Activated naive CD4-positive, alpha-beta T cell treated with Interleukin-2 at 50 U/mL for 16 hours (primary cell): ENCODE measurements at regions not wholly inside any gene's neighbourhood (a gene's known extent, or its start where the extent isn't known, plus 50 kb on each side); places are given as distances from the start of the nearest gene placed in this dataset.

Experiments
- DNase-seq: peaks from one replicate; pipeline ENCODE4 v3.0.0-alpha.2; 2020

DNA sequence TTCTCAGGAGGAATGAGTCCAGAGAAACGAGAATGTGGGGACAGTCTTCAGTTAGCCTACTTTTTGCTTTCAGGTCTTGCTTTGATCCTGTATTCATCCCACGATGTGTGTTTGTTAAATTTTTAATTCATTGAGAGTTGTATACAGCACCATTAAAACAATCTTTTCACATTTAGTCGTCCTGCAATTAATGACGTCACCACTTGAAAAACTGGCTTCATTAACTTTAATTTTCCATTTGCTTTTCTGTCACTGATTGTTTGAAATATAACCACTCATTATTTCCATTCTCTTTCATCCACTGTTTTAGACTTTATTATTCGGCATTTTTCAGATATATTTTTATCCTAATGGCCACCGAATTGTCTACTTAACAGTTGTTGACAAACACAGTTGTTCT is 146.9 kb downstream of the TFEC start:
- DNase-seq = no peak

DNA sequence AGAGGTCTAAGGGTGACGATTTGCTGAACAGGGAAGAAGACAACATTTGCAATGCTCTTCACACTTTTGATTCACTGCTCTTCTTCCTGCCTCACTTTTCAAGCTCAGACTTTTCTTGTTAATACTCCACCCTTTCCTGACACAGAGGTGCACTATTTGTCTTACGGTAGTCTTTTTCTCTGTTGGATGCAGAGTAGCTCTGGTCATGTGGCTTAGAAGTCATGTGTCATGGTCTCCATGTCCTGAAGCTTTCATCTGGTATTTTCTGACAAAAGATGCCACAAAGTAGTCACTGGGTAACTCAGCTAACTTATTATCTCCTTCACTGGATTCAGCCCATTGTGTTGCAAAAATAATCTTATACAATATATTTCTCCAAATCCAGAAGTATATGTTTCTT is 149.1 kb downstream of the TFEC start:
- DNase-seq = no peak

DNA sequence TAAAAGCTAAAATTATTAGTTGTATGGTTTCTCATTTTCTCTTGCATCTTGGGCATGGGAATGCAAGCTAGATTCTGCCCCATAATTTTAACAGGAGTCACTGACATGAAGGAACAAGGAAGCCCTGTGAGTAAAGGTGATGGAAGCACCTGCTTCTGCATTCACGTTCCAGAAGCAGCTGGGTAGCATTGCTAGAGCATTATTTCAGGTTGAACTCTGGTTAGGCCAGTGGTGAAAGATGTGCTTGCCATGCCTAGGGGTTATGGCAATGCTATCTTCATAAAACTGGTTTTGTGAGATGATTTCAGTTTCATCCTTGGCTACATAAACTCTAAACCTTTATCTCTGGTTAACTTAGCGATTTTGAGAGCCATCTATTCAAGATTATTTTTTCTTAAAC is 151.4 kb downstream of the TFEC start:
- no peak for DNase-seq

DNA sequence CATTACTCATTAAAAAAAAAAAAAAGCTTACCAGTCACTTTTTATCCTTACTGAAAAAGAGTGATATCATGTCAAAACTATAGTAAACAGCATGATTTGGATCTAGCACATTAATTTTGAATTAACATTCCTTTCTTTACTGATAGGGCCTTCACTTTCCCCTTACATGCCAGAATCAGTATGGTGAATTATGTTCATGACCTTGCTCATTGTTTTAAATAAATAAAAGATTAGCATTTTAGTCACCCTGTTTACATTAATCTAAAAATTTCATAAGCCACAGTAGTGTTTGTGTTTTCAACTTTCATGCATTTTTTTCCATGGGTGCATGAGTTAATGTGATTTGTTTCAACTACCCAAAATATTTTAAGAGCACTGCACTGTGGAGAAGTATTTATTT is 160.8 kb downstream of the TFEC start:
- DNase-seq = no peak

DNA sequence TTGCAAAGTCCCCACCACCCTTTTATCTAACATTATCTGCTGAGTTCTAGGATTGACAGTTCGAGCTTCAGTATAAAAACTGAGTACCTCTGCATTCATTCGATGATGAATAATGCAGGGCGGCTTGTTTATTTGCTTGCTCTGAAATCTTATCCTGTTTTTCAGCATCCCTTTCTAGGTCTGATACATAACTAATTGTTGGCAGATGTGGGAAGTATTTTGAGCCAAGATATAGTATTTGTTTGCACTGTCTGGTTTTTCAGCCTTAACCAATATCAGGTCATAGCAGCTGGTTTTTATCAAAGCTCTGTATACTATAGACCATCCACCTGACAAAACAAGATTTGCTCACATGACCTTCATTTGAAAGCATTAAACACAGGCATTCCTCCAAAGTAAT is 161.4 kb downstream of the TFEC start:
- no peak for DNase-seq

DNA sequence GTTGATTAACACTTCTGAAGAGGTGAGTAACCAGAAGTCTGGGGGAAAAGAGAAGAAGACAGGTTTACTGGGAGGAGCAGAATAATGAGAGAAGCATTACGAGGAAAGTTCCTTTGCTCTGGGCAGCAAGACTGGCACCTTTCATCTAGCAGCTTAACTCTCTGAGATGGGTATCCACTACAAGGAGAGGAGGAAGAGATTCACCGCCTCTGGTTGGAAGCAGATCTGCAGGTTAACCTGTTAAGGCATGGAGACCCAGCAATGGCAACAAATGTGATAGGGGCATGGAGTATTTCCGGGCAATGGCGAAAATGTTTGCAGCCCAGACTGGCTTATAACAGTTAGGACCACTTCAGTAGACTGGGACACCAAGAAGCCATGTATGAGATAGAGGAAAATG is 162.2 kb downstream of the TFEC start:
- no peak for DNase-seq

DNA sequence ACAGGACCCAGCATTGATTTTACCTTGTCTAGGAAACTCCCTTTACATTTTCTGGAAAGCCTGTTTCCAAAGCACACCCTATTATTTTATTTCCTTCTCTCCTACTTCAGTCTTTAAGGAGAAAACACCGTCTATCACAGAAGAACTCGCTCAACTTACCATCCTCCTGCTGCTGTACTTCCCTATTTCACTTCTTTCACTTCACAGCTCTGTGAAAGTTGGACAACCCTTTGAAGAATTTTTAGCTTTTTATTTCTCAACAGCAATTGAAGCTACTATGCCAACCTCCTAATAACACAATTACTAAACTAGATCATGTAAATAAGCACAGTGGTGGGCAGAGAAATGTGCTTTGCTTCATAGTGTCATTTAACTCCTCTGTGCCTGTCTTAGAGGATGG is 166.5 kb downstream of the TFEC start:
- no peak for DNase-seq

DNA sequence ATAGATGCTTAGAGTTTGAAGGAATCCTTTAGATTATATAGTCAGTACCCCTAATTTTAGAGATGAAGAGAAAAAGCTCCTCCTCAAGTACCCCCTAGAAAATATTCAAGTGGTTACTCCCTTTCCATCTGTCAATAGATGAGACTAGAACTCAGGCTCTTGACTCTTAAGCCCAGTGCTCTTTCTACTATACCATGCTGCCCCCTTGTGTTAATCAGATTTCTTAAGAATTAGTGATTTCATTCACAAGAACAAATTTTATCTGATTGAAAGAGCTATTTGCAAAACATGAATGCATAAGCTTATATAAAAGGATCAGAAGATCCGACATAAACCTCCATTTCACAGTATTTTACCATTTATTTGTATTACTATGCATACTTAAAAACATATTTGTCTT is 179.3 kb downstream of the TFEC start:
- no peak for DNase-seq

DNA sequence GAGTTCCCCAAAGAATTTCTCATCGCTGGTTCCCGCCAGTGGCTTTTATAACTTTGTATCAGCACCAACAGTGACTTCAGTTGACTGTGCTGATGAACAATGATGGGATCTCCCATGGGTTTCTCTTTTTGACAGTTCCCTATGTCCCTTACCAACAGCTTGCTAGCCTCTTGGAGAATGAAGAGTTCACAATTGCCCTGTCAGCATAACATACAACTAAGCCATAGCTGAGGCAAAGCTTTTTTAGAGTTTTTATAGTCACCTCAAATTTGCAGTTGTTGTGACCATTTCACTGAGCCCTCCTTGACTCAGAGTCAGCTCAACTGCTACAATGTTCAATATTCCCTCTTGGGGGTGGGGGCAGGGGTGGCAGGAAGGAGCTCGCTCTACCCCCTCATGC is 179.8 kb downstream of the TFEC start:
- no peak for DNase-seq

DNA sequence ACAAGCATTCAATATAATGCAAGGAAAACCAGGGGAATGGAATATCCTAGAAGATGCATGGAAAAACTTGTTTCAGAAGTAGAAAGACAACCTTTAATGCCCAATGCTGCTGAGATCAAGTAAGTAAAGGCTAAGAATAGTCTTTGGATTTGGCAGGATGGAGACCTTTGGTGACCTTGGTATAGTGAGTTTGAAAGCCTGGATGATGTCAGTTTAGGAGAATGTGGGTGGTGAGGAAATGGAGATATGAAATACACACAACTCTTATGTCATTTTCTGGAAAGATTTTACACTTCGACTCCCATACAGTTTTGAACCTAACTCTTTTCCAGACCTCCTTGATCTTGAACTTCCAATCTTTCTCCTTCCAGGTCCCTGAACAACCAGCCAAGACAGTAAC is 185.7 kb downstream of the TFEC start:
- DNase-seq = no peak

DNA sequence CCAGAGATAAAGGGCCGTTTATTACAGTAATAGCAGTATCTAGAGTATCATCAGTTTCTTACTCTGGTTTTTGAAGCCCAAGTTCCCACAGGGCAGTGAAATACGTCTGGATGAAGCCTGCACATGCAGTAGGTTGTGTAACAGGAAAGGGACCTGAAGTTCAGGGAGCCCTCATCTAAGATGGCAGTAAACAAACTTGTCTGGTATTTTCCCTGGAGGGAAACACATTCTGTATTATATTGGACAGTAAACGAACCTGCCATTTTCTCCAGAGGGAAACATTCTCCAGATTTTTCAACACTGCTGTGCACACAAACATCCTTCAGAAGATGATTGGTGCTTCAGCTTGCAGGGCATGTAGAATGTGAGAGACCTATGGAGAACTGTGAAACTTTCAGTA is 189.9 kb downstream of the TFEC start:
- no peak for DNase-seq

DNA sequence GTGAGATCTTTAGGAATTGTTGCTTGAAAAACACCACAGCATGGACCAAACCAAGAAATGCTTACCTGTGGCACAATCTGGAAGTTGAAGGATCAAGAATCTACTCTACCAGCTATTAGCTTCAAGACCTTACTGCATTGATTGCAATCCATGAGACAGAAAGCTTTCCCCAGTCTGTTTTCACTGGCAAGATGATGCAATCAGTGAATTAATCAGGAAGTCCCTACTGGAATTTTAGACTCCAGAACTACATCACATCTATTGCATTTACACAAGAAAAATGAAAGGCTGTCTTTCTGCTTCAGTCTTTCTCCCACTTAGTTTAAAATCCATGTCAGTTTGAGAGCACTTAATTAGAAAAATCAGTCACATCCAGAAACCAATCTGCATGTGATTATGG is 191.7 kb downstream of the TFEC start:
- DNase-seq = no peak

DNA sequence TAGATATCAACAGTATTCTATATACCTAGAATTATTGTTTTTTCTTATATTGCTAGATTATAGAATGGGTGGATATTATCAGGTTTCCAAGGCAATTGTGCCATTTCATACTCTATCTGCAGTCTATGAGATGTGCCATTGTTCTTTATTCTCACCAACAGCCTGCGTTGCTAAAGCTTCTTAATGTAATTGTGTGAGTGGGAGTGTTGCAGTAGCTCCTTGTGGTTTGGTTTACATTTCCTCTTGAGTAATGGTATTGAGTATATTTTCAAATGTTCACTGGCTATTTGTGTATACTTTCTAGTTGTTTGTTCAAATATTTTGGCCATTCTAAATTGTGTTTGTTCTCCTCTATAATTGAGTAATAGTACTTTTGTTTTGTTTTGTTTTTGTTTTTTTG is 199.2 kb downstream of the TFEC start:
- DNase-seq = no peak

DNA sequence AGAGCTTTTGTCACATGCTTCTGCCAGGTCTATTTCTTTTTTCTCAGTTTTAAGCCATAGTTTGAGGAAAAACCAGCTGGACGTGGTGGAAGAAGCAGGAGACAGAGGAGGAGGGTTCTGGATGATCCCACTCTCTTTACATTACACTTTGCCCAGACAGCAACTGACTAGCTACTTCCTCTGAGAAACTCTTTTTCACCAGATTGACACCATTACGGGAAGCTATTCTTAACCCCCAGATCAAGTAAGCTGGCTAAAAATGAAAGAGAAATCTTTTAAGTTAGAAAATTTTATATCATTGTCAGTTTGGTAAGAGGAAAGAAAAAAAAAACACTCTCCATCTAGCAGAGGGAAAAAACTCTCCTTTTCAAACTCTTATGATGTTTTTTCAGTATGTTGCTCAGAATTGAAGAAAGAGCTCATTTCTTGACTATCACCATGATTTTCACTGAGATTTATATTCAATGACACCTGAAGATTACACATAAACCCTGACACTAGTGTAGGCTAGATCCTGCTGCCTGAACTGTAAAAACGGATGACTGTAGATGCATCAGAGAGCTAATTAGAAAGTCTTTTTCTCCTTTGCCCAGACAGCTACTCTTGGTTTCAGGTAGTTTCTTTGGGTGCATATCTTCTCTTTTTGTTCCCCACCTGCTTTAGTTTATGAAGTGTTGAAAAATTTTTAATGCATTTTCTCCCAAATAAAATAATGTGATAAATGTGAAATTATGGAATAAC is 203.1 kb downstream of the TFEC start:
- no peak for DNase-seq

DNA sequence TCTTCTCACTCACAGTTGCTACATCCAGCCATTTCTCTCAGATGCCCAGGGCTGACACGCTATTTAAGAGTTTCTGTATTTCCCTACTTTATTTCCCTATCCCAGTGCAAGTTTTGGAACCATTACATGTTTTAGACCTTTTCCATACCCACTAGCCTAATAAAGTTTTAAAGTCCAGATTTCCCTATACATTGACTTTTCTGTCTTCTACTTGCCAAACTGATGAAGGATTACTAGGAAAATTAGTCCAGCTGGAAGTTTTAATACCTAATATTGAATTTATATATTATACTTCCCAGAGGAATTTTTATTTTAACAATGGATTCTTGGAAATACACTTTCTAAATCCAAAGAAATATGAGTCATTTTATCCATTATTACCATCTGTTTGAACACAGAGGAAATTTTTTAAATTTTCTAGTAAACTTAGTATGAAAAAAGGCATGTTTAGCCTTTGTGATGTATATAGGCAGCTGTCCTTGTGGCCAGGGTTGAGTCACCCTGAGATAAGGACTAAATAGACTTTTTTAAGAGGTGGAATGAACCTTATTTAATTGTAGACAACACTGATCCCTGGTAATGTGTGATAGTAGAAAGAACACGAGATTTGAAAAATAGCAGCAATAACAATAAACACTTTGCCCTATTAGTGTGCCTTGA is 205.0 kb downstream of the TFEC start:
- DNase-seq = no peak

DNA sequence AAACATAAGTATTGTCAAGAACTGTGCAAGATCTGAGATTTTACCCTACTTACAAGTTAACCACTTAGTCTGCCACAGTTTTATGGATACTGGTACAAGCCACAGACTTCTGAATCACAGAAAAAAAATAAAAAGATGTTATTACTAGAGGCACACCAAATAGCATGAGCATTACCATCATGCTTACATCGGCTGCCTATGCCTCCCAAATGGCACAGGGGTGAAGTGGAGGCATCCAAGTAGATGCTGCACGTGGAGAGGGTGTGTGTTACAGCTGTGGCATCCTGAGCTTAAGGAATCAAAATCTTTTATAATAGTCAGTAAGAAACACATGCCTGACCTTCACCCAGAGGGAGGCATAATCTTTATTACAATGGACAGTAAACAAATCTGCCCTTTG is 207.8 kb downstream of the TFEC start:
- DNase-seq = no peak

DNA sequence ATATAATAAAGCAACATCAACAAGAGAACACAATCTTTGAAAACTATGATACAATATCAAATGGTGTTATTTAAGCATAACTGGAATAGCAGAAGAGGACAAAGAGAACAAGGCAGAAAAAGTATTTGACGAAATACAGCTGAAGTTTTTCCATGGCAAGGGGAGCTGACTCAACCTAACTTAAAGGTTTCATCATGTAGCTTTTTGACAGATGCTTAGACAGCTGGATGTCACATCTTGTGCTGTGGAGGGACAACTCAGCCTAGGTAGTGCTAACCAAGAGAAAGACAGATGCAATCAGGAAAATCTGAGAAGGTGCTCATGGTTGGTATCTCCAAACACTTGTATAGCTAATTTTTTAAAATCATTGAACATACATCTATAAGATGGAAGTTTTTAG is 208.2 kb downstream of the TFEC start:
- no peak for DNase-seq

DNA sequence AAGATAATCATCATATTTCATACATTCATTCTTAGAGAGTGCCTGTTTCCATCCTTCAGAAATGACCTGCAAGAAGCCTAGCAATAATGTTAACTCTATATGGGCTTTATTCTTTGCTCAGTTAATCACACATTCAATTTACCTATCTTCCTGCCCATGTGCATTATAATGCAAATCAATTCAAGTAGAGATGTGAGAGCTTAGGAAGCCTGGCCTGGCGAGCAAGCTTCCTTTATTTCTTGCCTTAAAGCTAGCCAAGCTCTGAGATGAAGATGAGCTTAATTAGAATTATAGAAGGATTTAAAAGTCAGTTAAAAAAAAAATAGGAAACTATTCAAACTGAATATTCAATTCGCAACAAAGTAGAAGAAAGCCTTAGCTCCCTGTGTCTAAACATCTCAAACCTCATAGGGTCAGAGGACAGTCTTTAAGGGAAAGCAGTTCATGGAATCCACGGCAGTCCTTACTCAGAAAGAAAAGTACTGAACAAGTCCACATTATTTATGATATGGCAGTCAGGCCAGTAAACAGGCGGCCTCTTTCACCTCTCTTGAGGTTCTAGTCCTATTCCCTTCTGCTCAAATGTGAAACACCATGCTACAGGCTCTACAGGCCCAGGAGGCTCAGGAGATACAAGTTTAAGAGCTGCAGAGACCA is 214.1 kb downstream of the TFEC start:
- DNase-seq = no peak

DNA sequence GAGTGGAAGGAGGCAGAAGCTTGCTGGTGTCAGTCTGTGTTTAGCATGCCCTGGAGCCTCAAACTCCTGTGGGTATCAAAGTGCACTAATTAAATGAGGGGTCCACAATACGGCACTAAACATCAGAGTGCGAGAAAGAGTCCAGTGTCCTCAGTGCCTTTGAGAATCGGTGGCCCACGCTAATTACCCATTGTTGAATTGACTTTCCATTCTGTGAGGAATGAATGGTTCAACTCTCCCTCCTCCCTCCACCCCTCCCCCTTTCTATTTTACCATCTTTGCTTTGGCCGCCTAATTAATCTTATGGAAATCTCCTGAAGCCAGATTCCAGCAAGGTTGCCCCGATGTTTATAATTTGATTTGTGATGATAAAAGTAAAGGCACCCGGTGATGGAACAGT is 217.8 kb downstream of the TFEC start:
- DNase-seq = no peak

DNA sequence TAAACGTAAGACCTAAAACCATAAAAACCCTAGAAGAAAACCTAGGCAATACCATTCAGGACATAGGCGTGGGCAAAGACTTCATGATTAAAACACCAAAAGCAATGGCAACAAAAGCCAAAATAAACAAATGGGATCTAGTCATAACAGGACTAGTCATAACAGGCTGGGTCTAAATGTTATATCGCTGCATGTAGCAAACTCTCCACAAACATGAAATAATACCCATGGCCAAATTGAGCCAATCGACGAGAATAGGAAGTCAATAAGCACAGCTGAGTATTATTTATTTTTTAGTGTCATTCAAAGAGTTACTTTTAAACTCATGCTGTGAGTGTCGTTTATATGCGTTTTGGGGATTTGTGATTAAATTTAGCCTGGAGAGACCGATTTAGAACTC is 225.1 kb downstream of the TFEC start:
- DNase-seq = no peak

DNA sequence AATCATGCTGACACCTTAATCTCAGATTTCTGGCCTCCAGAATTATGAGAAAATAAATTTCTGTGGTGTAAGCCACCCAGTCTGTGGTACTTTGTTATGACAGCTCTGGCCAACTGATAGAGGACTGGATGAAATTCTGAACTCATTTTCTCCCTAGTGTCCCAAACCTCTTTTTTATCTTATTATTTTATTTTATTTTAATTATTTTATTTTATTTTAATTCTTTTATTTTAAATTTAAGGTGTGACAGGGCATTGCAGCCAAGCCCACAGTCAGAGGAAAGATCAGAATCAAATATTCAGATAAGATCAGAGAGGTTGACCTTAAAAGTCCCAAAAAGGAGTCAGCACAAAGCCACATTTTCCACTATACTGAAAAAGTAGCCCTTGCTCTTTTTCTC is 228.1 kb downstream of the TFEC start:
- no peak for DNase-seq

DNA sequence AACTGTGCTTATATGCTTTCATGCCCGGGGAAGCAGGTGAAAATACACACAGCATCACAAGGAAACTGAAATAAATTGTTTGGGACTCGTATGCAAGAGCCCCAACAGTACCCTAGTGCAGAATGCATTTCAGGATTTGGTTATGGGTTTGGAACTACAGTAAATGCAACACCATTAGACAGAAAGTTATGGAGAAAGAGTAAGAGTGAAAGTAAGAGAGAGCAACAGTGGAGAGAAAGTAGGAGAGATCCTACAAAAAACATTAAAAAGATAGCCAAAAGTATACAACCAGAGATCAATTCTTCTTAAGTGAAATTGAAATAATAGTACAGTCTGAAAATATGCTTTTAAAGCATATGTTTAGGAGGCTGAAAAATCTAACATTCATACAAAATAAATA is 231.1 kb downstream of the TFEC start:
- no peak for DNase-seq

DNA sequence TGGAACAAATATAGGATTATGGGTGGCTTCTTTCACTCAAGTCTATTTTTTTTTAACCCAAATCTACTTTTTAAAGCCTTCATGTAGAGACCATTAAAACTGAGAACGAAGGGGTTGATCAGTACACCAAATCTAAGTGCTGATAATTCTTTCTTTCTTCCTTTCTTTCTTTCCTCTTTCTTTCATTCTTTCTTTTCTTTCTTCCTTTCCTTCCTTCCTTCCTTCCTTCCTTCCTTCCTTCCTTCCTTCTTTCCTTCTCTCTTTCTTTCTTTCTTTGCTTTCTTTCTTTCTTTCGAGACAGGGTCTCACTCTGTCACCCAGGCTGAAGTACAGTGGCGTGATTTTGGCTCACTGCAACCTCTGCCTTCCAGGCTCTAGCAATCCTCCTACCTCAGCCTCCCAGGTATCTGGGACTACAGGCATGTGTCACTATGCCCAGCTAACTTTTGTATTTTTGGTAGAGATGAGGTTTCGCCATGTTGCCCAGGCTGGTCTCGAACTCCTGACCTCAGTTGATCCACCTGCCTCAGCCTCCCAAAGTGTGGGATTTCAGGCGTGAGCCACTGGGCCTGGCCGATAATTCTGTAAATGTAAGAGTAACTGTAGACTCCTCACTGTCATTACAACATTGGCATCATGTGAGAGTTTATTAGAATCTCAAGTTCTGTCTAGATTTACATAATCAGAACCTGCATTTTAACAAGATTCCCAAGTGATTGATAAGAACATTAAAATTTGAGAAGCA is 236.4 kb downstream of the TFEC start:
- DNase-seq = no peak

DNA sequence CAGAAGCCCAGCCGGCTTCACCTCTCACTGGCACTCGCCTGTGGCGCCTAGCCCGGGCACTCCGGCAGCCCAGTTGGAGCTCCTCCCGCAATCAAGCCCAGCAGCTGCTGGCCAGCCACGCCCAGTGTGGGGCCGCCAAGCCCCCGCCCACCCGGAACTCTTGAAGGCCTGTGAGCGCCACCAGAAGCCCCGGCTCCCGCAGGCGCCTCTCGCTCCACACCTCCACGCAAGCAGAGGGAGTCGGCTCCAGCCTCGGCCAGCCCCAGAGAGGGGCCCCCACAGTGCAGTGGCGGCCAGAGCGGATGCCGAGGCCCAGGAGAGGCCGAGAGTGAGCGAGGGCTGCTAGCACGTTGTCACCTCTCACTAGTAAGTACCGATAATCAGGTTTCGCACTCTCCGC is 240.7 kb downstream of the TFEC start:
- DNase-seq = no peak
